Mucosa of rectum (tissue), 2 donors: ENCODE measurements at regions not wholly inside any gene's neighbourhood (a gene's known extent, or its start where the extent isn't known, plus 50 kb on each side); places are given as distances from the start of the nearest gene placed in this dataset.
"Not testable (repeated sequence)": the region's sequence is repeated elsewhere in the genome, so short reads cannot be mapped to it uniquely, and the experiment has no call there.

ENCODE experiments used
- H3K27ac ChIP-seq, 2 donors: one replicate each; pipeline ENCODE4 v1.7.0; 2013; ENCODE audit warnings: inconsistent platforms in 2 of 2, low read depth in 2 of 2, low read length in 2 of 2
- H3K27me3 ChIP-seq, 2 donors: one replicate each; pipeline ENCODE4 v1.7.0; 2013; ENCODE audit warnings: low read length in 2 of 2; ENCODE audit not compliant: control insufficient read depth in 2 of 2, insufficient read depth in 2 of 2
- H3K36me3 ChIP-seq, 2 donors: one replicate each; pipeline ENCODE4 v1.7.0; 2013; ENCODE audit warnings: low read length in 2 of 2; ENCODE audit not compliant: control insufficient read depth in 2 of 2, insufficient read depth in 2 of 2
- H3K4me1 ChIP-seq, 2 donors: one replicate each; pipeline ENCODE4 v1.7.0; 2013; ENCODE audit warnings: low read length in 2 of 2, mild to moderate bottlenecking in 1 of 2; ENCODE audit not compliant: control insufficient read depth in 2 of 2, insufficient read depth in 2 of 2
- H3K4me3 ChIP-seq, 2 donors: one replicate each; pipeline ENCODE4 v1.7.0; 2013; ENCODE audit warnings: low read length in 2 of 2
- H3K9ac ChIP-seq, 2 donors: one replicate each; pipeline ENCODE4 v1.7.0; 2013; ENCODE audit warnings: low read length in 2 of 2, low read depth in 1 of 2, mild to moderate bottlenecking in 1 of 2
- H3K9me3 ChIP-seq, 2 donors: one replicate each; pipeline ENCODE4 v1.7.0; 2013; ENCODE audit warnings: low read length in 2 of 2; ENCODE audit not compliant: control insufficient read depth in 2 of 2
- donor health status: healthy.
- donor health status: Normal muscosa, but diverticular disease.

DNA sequence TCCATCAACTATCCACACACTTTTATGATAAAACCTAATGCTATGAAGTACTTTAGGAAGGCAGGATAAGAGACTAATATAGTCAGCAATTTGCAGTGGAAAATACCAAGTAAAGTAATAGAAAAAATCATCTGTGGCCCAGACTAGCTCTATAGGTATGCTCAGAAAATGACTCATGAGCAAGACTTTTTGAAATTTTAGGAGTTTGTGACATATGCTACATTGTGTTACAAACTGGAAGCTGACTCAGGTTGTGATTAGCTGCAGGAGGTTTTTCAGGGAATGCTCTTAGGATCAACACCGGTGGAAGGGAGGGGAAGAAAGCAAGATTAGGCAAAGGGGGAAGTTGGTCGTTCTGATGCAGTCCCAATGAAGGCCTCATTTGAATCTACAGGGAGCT, 56.1 kb downstream of the FEZF1 start:
- no peak overlapping the region for H3K9ac ChIP-seq
- H3K4me1 ChIP-seq, result no peaks in the 10 kb centered on the region
- H3K4me3 ChIP-seq, result no peak overlapping the region
- H3K27me3 ChIP-seq, result no peaks in the 10 kb centered on the region
- no peaks in the 10 kb centered on the region for H3K36me3 ChIP-seq
- no peak overlapping the region for H3K27ac ChIP-seq
- no peaks in the 10 kb centered on the region for H3K9me3 ChIP-seq

DNA sequence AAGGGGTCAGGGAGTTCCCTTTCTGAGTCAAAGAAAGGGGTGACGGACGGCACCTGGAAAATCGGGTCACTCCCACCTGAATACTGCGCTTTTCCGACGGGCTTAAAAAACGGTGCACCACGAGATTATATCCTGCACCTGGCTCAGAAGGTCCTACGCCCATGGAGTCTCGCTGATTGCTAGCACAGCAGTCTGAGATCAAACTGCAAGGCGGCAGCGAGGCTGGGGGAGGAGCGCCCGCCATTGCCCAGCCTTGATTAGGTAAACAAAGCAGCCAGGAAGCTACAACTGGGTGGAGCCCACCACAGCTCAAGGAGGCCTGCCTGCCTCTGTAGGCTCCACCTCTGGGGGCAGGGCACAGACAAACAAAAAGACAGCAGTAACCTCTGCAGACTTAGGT, 65.8 kb downstream of the FEZF1 start:
- H3K9ac ChIP-seq, H3K27ac ChIP-seq, H3K27me3 ChIP-seq, H3K4me1 ChIP-seq, H3K36me3 ChIP-seq, H3K9me3 ChIP-seq: not testable (repeated sequence)
- peak overlapping the region in 1 of 2 donors; percentile 38 for H3K4me3 ChIP-seq

DNA sequence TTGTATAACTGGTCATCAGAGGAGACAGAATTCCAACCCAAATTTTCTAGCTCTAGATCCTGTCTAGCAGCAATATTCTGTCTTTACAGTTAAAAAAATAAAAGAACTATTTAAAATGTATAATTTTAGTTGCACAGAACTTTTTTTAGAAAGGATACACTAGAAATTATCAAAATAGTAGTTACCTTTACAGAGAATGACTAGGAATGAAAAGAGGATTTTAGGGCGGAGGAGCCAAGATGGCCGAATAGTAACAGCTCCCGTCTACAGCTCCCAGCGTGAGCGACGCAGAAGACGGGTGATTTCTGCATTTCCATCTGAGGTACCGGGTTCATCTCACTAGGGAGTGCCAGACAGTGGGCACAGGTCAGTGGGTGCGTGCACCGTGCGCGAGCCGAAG, 66.3 kb downstream of the FEZF1 start:
- not testable (repeated sequence) for H3K27me3 ChIP-seq

DNA sequence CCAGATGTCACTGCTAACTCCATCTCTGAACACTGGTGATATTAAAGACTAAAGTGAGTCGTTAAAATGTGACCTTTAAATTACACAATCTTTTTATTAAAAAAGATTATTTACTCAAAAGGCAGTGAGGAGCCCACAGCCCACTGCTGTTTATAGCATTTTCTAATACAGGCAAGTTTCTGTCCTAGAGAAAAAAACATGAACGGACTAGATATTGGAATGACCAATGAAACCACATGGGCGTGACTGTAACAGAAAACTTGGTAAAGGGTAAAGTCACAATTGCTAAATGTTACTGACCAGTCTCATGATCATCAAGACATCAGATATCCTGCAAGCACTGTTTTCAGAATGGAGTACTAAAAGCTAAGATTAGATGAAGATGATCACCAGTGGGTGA, 78.7 kb downstream of the FEZF1 start:
- Histone ChIP-seq H3K9me3 (no peaks in the 10 kb centered on the region), H3K4me3 (no peak overlapping the region), H3K27ac (no peak overlapping the region), H3K36me3 (no peaks in the 10 kb centered on the region), H3K9ac (no peak overlapping the region), H3K4me1 (no peaks in the 10 kb centered on the region), H3K27me3 (no peaks in the 10 kb centered on the region)

More for the DNA sequence above, 66.3 kb downstream of the FEZF1 start:
- not testable (repeated sequence) for H3K36me3 ChIP-seq, H3K27ac ChIP-seq, H3K4me1 ChIP-seq, H3K9ac ChIP-seq, H3K9me3 ChIP-seq
- H3K4me3 ChIP-seq, result peak overlapping the region in 1 of 2 donors; percentile 38

DNA sequence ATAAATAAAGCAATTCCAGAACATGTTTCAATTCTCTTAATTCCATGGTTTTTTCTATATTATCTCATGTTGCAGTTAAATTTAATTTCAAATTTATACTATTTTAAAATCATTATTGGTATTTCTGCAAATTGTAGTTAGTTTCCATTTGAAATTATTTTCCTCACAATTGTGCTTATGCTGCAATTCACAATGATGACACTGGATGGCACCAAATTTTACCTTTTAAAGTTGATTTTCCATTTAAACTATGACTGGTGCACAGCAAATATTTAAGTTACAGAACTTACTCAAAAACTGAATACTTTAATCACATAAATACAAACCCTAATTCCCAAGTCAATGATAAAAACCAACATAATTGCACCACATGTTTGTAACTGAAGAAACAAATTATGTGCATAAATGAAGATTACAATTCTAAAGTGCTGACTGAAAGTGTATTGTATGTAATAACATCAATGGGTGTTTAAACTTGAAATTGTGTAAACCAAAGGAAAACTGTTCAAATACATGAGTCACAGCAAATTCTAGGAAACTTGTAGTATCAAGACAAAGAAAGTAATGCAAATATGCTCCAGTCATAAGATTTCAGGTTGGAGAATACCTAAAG, 75.3 kb upstream of the AASS start:
- no peak overlapping the region for H3K4me3 ChIP-seq

DNA sequence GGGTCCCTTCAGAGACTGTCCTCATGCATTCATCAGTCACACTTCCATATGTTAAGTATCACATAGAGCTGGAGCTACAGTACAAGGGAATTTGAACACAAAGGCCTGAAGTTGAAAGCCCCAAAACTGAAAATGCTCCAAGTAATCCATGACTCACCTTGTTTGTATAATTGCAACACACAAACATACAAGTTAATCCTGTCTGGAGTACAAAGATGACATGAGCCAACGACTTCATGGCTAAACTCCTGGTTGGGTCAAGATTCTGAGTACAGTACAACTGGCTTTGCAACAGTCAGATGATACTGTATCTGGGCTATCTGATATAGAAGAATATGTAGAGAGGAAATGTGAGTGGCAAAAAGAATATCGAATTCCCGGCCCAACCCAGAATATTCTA, 73.1 kb upstream of the AASS start:
- H3K9me3 ChIP-seq, result no peaks in the 10 kb centered on the region
- H3K27ac ChIP-seq, result no peak overlapping the region
- no peaks in the 10 kb centered on the region for H3K4me1 ChIP-seq
- H3K27me3 ChIP-seq, result no peaks in the 10 kb centered on the region
- H3K36me3 ChIP-seq, result no peaks in the 10 kb centered on the region
- H3K4me3 ChIP-seq, result no peak overlapping the region
- H3K9ac ChIP-seq, result no peak overlapping the region

More for the DNA sequence above, 75.3 kb upstream of the AASS start:
- Histone ChIP-seq H3K27me3 (no peaks in the 10 kb centered on the region), H3K4me1 (no peaks in the 10 kb centered on the region), H3K9me3 (no peaks in the 10 kb centered on the region), H3K27ac (no peak overlapping the region), H3K9ac (no peak overlapping the region), H3K36me3 (no peaks in the 10 kb centered on the region)

DNA sequence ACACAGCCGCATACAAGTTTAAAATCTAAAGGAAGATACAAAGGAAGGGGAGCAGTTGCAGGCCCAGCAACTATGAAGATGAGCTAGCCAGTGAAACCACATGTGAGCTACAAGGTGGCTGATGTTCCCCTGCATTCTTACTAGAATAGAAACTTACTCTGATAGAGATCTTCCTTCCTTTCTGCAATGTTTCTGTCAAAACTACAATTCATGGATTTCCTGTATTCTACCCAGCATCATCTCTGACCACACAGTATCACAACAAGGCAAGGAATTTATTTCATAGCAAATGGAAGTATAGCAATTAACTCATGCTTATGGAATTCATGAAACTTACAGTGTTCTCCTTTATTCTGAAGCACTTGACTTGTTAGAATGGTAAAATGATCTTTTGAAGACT, 68.7 kb upstream of the AASS start:
- Histone ChIP-seq H3K27ac (no peak overlapping the region), H3K4me3 (no peak overlapping the region), H3K9ac (no peak overlapping the region), H3K4me1 (no peaks in the 10 kb centered on the region), H3K27me3 (no peaks in the 10 kb centered on the region), H3K36me3 (no peaks in the 10 kb centered on the region), H3K9me3 (no peaks in the 10 kb centered on the region)

DNA sequence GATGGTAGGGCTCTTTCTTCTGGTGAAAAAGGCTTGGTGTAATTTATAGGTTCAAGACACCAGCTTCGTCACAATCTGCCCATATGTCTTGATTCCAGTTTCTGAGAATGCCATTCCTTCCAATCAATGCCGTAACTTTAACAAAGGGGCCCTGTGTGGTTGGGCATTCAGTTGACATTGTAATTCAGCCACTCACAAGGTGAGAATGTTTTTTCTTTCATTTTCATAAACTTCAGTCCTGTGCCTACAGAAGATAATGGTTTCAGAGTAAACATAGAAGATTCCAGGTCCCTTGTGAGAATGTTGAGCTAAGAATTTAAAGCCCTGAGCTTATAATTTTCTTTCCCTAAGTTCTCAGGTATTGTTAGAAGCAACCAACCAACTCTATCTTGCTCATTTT, 67.3 kb upstream of the AASS start:
- Histone ChIP-seq H3K4me3 (no peak overlapping the region), H3K9me3 (peaks cover 0 to 3% of the 10 kb centered on the region in 2 donors), H3K36me3 (no peaks in the 10 kb centered on the region), H3K4me1 (no peaks in the 10 kb centered on the region), H3K27ac (no peak overlapping the region), H3K27me3 (no peaks in the 10 kb centered on the region), H3K9ac (no peak overlapping the region)

DNA sequence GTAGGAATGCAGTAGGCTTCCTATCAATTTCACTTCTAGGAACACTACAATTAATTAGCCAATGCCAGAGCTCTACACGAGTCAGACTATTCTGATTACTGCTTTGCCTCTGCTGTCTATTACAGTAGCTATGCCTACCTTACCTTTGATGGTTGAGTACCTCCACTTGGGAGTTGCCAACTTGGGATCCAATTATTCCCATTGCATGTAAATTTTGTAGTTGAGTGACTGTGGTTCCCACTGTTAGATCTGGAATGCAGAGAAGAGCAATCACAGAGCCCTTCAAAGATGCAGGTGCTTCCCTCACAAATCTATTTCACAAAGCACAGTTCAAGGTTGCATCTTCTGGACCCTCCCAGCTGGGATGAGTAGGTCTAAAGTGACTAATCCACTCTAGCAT, 62.9 kb upstream of the AASS start:
- H3K27ac ChIP-seq, result no peak overlapping the region
- no peaks in the 10 kb centered on the region for H3K27me3 ChIP-seq
- H3K36me3 ChIP-seq, result no peaks in the 10 kb centered on the region
- H3K9me3 ChIP-seq, result peaks cover 0 to 3% of the 10 kb centered on the region in 2 donors
- no peak overlapping the region for H3K4me3 ChIP-seq
- no peaks in the 10 kb centered on the region for H3K4me1 ChIP-seq
- H3K9ac ChIP-seq, result no peak overlapping the region

DNA sequence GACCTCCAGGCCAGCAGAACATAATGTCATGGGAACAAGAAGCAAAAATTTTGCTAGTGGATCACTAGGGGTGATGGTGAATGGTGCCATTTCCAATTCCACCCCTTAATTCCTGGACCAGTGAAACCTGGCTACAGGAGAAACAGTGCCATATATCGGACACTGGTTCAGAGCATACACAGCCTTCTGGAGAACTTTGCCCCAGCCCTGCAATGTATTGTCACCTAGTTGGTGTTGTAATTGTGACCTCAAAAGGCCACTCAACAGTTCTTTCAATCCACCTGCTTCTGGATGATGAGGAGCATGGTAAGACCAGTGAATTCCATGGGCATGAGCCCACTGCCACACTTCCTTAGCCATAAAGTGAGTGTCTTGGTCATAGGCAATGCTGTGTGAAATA, 59.8 kb upstream of the AASS start:
- Histone ChIP-seq H3K36me3 (no peaks in the 10 kb centered on the region), H3K9ac (no peak overlapping the region), H3K27me3 (no peaks in the 10 kb centered on the region), H3K4me3 (no peak overlapping the region), H3K9me3 (peaks cover 0 to 3% of the 10 kb centered on the region in 2 donors), H3K4me1 (no peaks in the 10 kb centered on the region), H3K27ac (no peak overlapping the region)

DNA sequence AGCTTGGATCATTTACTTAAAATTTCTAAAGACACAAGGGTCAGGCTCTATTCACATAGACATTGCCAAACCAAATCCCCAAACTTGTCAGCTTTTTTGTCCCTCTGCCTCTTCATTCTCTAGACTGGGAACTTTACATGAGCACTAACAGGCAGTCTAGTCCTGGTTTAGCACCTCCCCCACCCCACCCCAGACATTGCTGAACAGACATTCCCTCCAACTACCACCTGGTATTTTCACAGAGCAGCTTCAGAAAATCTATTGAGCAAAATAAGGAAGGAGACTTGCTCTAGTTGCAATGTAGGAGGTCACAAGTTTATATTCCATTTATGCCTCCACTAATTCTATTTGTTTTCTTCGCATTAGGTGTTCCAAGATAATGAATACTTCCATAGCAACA, 56.8 kb upstream of the AASS start:
- Histone ChIP-seq H3K9me3 (no peaks in the 10 kb centered on the region), H3K4me1 (no peaks in the 10 kb centered on the region), H3K27me3 (no peaks in the 10 kb centered on the region), H3K36me3 (no peaks in the 10 kb centered on the region), H3K27ac (no peak overlapping the region), H3K9ac (no peak overlapping the region), H3K4me3 (no peak overlapping the region)
